Activated B cell treated with CpG ODN at 0.5 μM for 24 hours (primary cell): ENCODE measurements at regions not wholly inside any gene's neighbourhood (a gene's known extent, or its start where the extent isn't known, plus 50 kb on each side); places are given as distances from the start of the nearest gene placed in this dataset.
"Not testable (repeated sequence)": the region's sequence is repeated elsewhere in the genome, so short reads cannot be mapped to it uniquely, and the experiment has no call there.

Source experiments
- ATAC-seq: fragments of 200-7000 bp; cut with Tn5 transposase; one replicate; pipeline ENCODE4 v1.10.0; 2021; ENCODE audit warnings: low read depth, mild to moderate bottlenecking, moderate library complexity
- CTCF ChIA-PET: fragments of 350-600 bp; sonication (Branson Sonifier 250); formaldehyde crosslinking; loops from one replicate; lab custom pipeline; 2021; ENCODE audit warnings: antibody characterized with exemption; lab: Charles Lee
- POLR2A ChIA-PET: fragments of 350-600 bp; sonication (Branson Sonifier 250); formaldehyde crosslinking; loops from one replicate; lab custom pipeline; 2021; ENCODE audit warnings: antibody characterized with exemption; lab: Charles Lee
- DNase-seq: peaks from one replicate; pipeline ENCODE4 v3.0.0; 2022
- H3K27ac Mint-ChIP-seq: one replicate; pipeline ENCODE4 v1.8.0; 2020; ENCODE audit warnings: mixed read lengths
- H3K27me3 Mint-ChIP-seq: one replicate; pipeline ENCODE4 v1.8.0; 2021; ENCODE audit warnings: mixed read lengths
- H3K36me3 Mint-ChIP-seq: one replicate; pipeline ENCODE4 v1.8.0; 2021; ENCODE audit warnings: low read depth, mixed read lengths
- H3K4me1 Mint-ChIP-seq: one replicate; pipeline ENCODE4 v1.8.0; 2021; ENCODE audit warnings: mixed read lengths
- H3K4me3 Mint-ChIP-seq: one replicate; pipeline ENCODE4 v1.8.0; 2020; ENCODE audit warnings: mild to moderate bottlenecking, mixed read lengths
- H3K9me3 Mint-ChIP-seq: one replicate; pipeline ENCODE4 v1.8.0; 2020; ENCODE audit warnings: mixed read lengths
- intact Hi-C: fragments of 100-400 bp; cut with micrococcal nuclease; formaldehyde crosslinking; loops from one replicate; pipeline ENCODE4 v1.15.1; 2024
- TF ChIP-seq, protein P1 (sequence below): fragments of 200-600 bp; IDR thresholded peaks from one replicate; pipeline ENCODE4 v1.8.0; 2022; ENCODE audit warnings: antibody characterized with exemption, mild to moderate bottlenecking

DNA sequence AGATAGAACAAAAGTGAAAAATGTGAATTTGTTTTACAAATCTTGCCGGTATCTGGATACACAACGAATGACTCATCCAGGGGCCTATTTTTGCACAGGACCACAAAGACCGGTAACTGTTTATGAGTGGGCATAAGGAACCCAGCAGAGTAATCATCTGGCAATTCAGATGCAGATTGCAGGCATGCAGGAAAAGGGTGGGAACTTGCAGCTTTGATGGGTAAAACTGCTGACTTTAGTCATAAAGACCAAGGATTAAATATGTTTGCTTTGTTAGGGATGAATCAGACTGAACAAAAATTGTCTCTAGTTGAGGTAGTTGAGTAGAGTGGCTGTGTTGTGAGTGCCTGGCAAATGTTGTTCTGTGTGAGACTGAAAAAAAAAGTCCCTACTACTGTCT lies 309.6 kb upstream of the CCNH start:
- intact Hi-C loops: no loop called here
- POLR2A ChIA-PET: no interaction called here
- H3K4me3 Mint-ChIP-seq: no peak overlapping the region

DNA sequence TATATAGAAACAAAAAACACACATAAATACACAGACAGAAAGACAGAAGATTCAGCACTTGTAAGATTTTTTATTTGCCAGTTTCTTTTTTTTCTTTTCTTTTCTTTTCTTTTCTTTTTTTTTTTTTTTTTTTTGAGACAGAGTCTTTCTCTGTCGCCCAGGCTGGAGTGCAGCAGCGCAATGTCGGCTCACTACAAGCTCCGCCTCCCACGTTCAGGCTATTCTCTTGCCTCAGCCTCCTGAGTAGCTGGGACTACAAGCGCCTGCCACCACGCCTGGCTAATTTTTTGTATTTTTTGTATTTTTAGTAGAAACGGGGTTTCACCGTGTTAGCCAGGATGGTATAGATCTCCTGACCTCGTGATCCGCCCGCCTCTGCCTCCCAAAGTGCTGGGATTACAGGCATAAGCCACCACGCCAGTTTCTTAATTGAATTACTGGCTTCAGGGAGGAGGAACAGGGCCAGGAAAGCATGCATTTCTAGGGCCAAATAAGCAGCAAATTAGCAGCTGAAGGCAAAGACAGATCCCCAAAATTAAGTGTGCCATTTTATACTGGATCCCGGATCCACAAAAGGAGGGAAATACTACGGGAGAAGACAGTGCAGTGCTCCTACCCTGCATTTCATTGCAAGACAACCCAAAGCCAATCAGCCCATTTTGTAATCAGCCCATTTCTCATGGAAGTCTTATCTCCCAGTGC lies 305.6 kb upstream of the CCNH start:
- H3K36me3 Mint-ChIP-seq, POLR2A ChIA-PET, H3K27ac Mint-ChIP-seq, H3K4me1 Mint-ChIP-seq, intact Hi-C loops, ATAC-seq, H3K27me3 Mint-ChIP-seq, DNase-seq, CTCF ChIA-PET, H3K9me3 Mint-ChIP-seq, H3K4me3 Mint-ChIP-seq: not testable (repeated sequence)

More for the DNA sequence above, 309.6 kb upstream of the CCNH start:
- H3K27me3 Mint-ChIP-seq: no peaks in the 10 kb centered on the region
- TF ChIP-seq, protein P1, sequence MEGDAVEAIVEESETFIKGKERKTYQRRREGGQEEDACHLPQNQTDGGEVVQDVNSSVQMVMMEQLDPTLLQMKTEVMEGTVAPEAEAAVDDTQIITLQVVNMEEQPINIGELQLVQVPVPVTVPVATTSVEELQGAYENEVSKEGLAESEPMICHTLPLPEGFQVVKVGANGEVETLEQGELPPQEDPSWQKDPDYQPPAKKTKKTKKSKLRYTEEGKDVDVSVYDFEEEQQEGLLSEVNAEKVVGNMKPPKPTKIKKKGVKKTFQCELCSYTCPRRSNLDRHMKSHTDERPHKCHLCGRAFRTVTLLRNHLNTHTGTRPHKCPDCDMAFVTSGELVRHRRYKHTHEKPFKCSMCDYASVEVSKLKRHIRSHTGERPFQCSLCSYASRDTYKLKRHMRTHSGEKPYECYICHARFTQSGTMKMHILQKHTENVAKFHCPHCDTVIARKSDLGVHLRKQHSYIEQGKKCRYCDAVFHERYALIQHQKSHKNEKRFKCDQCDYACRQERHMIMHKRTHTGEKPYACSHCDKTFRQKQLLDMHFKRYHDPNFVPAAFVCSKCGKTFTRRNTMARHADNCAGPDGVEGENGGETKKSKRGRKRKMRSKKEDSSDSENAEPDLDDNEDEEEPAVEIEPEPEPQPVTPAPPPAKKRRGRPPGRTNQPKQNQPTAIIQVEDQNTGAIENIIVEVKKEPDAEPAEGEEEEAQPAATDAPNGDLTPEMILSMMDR: no peak
- H3K9me3 Mint-ChIP-seq: peaks cover 2% of the 10 kb centered on the region
- no peak overlapping the region for H3K27ac Mint-ChIP-seq
- CTCF ChIA-PET: no interaction called here
- H3K36me3 Mint-ChIP-seq: no peaks in the 10 kb centered on the region
- ATAC-seq (no peak), DNase-seq (no peak)
- H3K4me1 Mint-ChIP-seq: no peaks in the 10 kb centered on the region

DNA sequence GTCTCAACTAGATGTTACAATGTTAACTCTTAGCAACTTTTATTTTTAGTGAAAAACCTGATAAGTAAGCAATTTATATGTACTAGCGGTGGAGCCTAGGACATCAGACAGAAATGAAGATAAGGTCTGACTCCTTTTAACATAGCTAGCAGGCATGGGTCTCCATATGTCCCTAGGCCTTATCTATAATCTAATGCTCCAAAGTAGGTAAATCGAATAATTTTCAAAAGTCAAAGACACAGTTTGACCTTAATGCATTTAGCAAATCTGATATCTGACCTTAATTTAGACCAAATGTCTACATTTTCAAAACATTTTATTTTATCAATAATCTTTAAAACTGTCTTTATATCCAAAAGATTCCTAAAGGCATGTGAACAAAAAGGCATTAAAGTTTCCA lies 305.0 kb upstream of the CCNH start:
- no peak overlapping the region for H3K27ac Mint-ChIP-seq
- ChIA-PET POLR2A (no interaction called here), CTCF (no interaction called here)
- peaks cover 7% of the 10 kb centered on the region for H3K27me3 Mint-ChIP-seq
- H3K4me3 Mint-ChIP-seq: no peak overlapping the region
- no peaks in the 10 kb centered on the region for H3K36me3 Mint-ChIP-seq
- ATAC-seq: no peak
- H3K4me1 Mint-ChIP-seq: no peaks in the 10 kb centered on the region
- TF ChIP-seq, protein P1: no peak
- DNase-seq: no peak
- intact Hi-C loops: no loop called here
- H3K9me3 Mint-ChIP-seq: peaks cover 2% of the 10 kb centered on the region

DNA sequence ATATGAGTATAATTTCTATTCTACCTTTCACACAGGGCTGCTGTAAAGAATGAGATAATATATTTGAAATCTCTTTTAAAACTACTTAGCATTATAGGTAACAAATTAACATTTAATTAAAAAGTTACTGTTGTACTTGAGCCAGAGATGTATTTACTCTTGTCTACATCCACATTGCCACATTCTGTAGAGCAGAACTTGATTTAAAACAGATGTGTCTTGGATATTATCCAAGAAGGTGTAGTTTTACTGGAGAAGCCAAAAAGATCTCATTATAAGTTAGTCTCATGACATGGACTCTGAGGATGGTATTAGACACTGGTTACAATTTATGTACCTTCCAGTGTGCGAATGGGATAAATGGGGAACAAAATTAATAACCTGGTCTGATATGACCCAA lies 293.1 kb upstream of the CCNH start:
- TF ChIP-seq, protein P1: no peak
- Mint-ChIP-seq H3K4me3 (no peak overlapping the region), H3K36me3 (no peaks in the 10 kb centered on the region), H3K4me1 (no peaks in the 10 kb centered on the region), H3K9me3 (no peaks in the 10 kb centered on the region), H3K27ac (no peak overlapping the region), H3K27me3 (peaks cover 3% of the 10 kb centered on the region)
- intact Hi-C loops: no loop called here
- DNase-seq (no peak), ATAC-seq (no peak)
- ChIA-PET POLR2A (no interaction called here), CTCF (no interaction called here)

DNA sequence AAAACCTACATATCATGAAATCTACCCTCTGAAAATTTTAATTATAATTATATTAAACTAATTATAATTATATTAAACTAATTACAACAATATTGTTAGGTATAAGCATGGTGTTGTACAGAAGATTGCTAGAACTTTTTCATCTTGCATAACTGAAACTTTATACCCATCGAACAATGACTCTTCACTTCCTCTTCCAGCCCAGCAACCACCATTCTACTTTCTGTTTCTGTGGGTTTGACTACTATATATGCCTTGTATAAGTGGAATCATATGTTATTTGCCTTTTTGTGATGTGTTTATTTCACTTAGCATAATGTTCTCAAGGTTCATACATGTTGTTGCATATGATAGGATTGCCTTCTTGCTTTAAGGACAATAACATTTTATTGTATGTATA lies 274.2 kb upstream of the CCNH start:
- no peaks in the 10 kb centered on the region for H3K27me3 Mint-ChIP-seq
- no peak overlapping the region for H3K27ac Mint-ChIP-seq
- DNase-seq (no peak), ATAC-seq (no peak)
- POLR2A ChIA-PET: no interaction called here
- H3K4me1 Mint-ChIP-seq: peaks cover 3% of the 10 kb centered on the region
- CTCF ChIA-PET: no interaction called here
- TF ChIP-seq, protein P1: no peak
- H3K36me3 Mint-ChIP-seq: no peaks in the 10 kb centered on the region
- no peak overlapping the region for H3K4me3 Mint-ChIP-seq
- peaks cover 7% of the 10 kb centered on the region for H3K9me3 Mint-ChIP-seq
- intact Hi-C loops: no loop called here

DNA sequence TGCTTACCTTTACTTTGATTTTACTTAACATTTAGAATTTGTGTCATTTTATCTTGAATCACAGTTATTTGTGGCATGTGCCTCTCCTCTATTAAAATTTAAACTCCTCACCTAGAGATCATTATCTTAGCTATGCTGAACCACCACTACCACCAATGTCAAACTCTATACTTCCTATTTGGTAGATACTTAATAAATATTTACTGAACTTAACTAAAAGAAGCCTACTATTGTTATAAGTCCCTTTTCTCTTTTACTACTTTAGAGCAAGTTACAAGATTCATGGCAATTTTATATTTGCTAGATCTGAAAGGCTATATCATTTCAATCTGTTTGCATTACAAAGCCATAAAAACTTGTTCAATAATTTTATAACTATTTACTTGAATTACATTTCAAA lies 273.3 kb upstream of the CCNH start:
- no peak overlapping the region for H3K4me3 Mint-ChIP-seq
- ChIA-PET POLR2A (no interaction called here), CTCF (no interaction called here)
- H3K36me3 Mint-ChIP-seq: no peaks in the 10 kb centered on the region
- H3K9me3 Mint-ChIP-seq: peaks cover 7% of the 10 kb centered on the region
- no peak for ATAC-seq
- DNase-seq: no peak
- intact Hi-C loops: no loop called here
- peaks cover 3% of the 10 kb centered on the region for H3K4me1 Mint-ChIP-seq
- no peak overlapping the region for H3K27ac Mint-ChIP-seq
- no peaks in the 10 kb centered on the region for H3K27me3 Mint-ChIP-seq
- TF ChIP-seq, protein P1: no peak
